C4-2B (cell line): ENCODE measurements at regions not wholly inside any gene's neighbourhood (a gene's known extent, or its start where the extent isn't known, plus 50 kb on each side); places are given as distances from the start of the nearest gene placed in this dataset.

Experiments
- ZFX ChIP-seq: fragments of 450-650 bp; IDR thresholded peaks from 2 replicates; pipeline ENCODE4 v1.6.1; 2017
- TF ChIP-seq, protein P1 (sequence below): fragments of 450-650 bp; conservative IDR thresholded peaks from 2 replicates; pipeline ENCODE4 v1.5.1; 2017; ENCODE audit warnings: mild to moderate bottlenecking

DNA sequence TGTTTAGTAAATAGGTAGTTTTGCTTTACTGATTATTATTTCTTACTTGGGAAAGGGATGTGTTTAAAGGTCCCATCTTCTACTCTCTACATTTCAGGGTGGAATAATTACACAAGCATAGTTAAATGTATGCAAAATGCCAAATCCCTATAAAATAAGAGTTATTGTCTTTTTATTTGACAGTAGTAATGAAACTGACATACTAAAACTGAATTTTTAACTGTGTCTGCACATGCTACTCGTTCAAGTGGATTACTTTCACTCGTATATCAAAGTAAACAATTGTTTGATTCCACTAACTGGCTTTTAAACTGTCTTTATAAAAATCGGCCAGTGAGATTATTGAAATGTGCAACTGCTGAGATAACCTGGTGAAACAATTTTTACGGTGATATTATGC, 602.9 kb upstream of the ADGRB3 start:
- TF ChIP-seq, protein P1, sequence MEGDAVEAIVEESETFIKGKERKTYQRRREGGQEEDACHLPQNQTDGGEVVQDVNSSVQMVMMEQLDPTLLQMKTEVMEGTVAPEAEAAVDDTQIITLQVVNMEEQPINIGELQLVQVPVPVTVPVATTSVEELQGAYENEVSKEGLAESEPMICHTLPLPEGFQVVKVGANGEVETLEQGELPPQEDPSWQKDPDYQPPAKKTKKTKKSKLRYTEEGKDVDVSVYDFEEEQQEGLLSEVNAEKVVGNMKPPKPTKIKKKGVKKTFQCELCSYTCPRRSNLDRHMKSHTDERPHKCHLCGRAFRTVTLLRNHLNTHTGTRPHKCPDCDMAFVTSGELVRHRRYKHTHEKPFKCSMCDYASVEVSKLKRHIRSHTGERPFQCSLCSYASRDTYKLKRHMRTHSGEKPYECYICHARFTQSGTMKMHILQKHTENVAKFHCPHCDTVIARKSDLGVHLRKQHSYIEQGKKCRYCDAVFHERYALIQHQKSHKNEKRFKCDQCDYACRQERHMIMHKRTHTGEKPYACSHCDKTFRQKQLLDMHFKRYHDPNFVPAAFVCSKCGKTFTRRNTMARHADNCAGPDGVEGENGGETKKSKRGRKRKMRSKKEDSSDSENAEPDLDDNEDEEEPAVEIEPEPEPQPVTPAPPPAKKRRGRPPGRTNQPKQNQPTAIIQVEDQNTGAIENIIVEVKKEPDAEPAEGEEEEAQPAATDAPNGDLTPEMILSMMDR: no peak
- no peak for TF ChIP-seq ZFX
